Keratinocyte (primary cell): ENCODE measurements at regions not wholly inside any gene's neighbourhood (a gene's known extent, or its start where the extent isn't known, plus 50 kb on each side); places are given as distances from the start of the nearest gene placed in this dataset.
"Not testable (repeated sequence)": the region's sequence is repeated elsewhere in the genome, so short reads cannot be mapped to it uniquely, and the experiment has no call there.

Experiments used
- DNase-seq: peaks from one replicate; pipeline ENCODE4 v3.0.0-alpha.2; 2011; ENCODE audit warnings: low read depth, missing footprints, low spot score
- FAIRE-seq: peaks from 2 replicates; lab custom pipeline; 2011; peaks lifted over from hg19 to GRCh38; lab: Jason Lieb, UNC
- H2AFZ ChIP-seq: 2 replicates; pipeline ENCODE4 v1.6.0; 2012; ENCODE audit warnings: low read length, control low read depth, inconsistent platforms; ENCODE audit not compliant: control insufficient read depth
- H3K27ac ChIP-seq: 2 replicates; pipeline ENCODE4 v1.5.1; 2011; ENCODE audit warnings: low read length; ENCODE audit not compliant: control insufficient read depth, insufficient read depth
- H3K27me3 ChIP-seq: 3 replicates; pipeline ENCODE4 v1.6.0; 2011; ENCODE audit warnings: low read length; ENCODE audit not compliant: control insufficient read depth, insufficient read depth; ENCODE audit errors: extremely low read depth
- H3K36me3 ChIP-seq, 2 experiments: 2 replicates in 1 of 2; 3 replicates in 1 of 2; pipeline ENCODE4 v1.5.1; 2011; ENCODE audit warnings: low read length in 2 of 2, mild to moderate bottlenecking in 1 of 2; ENCODE audit not compliant: control insufficient read depth in 2 of 2, insufficient read depth in 2 of 2; ENCODE audit errors: extremely low read depth in 1 of 2
- H3K4me1 ChIP-seq: 3 replicates; pipeline ENCODE4 v1.5.1; 2011; ENCODE audit warnings: low read length; ENCODE audit not compliant: control insufficient read depth, insufficient read depth; ENCODE audit errors: extremely low read depth
- H3K4me2 ChIP-seq: 3 replicates; pipeline ENCODE4 v1.6.0; 2011; ENCODE audit warnings: low read depth, low read length; ENCODE audit not compliant: control insufficient read depth, insufficient read depth; ENCODE audit errors: extremely low read depth
- H3K4me3 ChIP-seq, 3 experiments: fragments of 200-600 bp in 1 of 3; sonication (generic) in 1 of 3; 2 replicates in 2 of 3; 3 replicates in 1 of 3; pipeline ENCODE4 v1.5.1; 2011 to 2016; ENCODE audit warnings: low read length in 3 of 3, mild to moderate bottlenecking in 3 of 3, control low read depth in 2 of 3, inconsistent platforms in 1 of 3, low read depth in 1 of 3, mixed read lengths in 1 of 3, mixed run types in 1 of 3, moderate library complexity in 1 of 3; ENCODE audit not compliant: control insufficient read depth in 2 of 3, insufficient read depth in 2 of 3; ENCODE audit errors: extremely low read depth in 1 of 3
- H3K79me2 ChIP-seq: 2 replicates; pipeline ENCODE4 v1.6.0; 2012; ENCODE audit warnings: low read length; ENCODE audit not compliant: control insufficient read depth, insufficient read depth
- H3K9ac ChIP-seq: 3 replicates; pipeline ENCODE4 v1.6.0; 2011; ENCODE audit warnings: low read length; ENCODE audit not compliant: control insufficient read depth, insufficient read depth; ENCODE audit errors: extremely low read depth
- H3K9me1 ChIP-seq: 3 replicates; pipeline ENCODE4 v1.6.0; 2011; ENCODE audit warnings: low read length; ENCODE audit not compliant: control insufficient read depth, insufficient read depth; ENCODE audit errors: extremely low read depth
- H3K9me3 ChIP-seq: 2 replicates; pipeline ENCODE4 v1.5.1; 2012; ENCODE audit warnings: low read depth, low read length; ENCODE audit not compliant: control insufficient read depth
- H4K20me1 ChIP-seq: 3 replicates; pipeline ENCODE4 v1.6.0; 2011; ENCODE audit warnings: low read length; ENCODE audit not compliant: control insufficient read depth, insufficient read depth; ENCODE audit errors: extremely low read depth
- CTCF ChIP-seq, 3 experiments: IDR thresholded peaks in 1 of 3; conservative IDR thresholded peaks in 1 of 3; optimal IDR thresholded peaks in 1 of 3; 2 replicates in 2 of 3; 3 replicates in 1 of 3; pipeline versions ENCODE3 to v1.5.1; 2011; ENCODE audit warnings: low read length in 3 of 3, mild to moderate bottlenecking in 3 of 3, moderate library complexity in 2 of 3, control low read depth in 1 of 3, inconsistent platforms in 1 of 3; ENCODE audit not compliant: insufficient read depth in 2 of 3; ENCODE audit errors: extremely low read depth in 1 of 3
- EZH2 ChIP-seq: IDR thresholded peaks from one replicate; pipeline ENCODE4 v1.6.1; 2012; ENCODE audit warnings: inconsistent platforms, mild to moderate bottlenecking, low read length, moderate library complexity
- dilution Hi-C: fragments of 300-500 bp; cut with MboI; formaldehyde crosslinking; loops from one replicate; pipeline ENCODE4 v1.7.0; 2020; ENCODE audit warnings: low sequenced_read_pairs; ENCODE audit not compliant: extremely low pct_ligation_motif_present

GRCh38 chr11:106311531-106312230, 234.2 kb downstream of the AASDHPPT start:
- H3K79me2 ChIP-seq = no peaks in the 10 kb centered on the region
- no peaks in the 10 kb centered on the region for H3K36me3 ChIP-seq
- TF ChIP-seq CTCF (optimal IDR thresholded peaks at IDR 0.05 in 1 of 3, IDR thresholded peaks at IDR 0.05 in 1 of 3, conservative IDR thresholded peaks at IDR 0.05 in 1 of 3; ENCODE audit: extremely low read depth in 1 of 3, insufficient read depth in 2 of 3, low read length in 3 of 3) = no peak
- no peak for TF ChIP-seq EZH2
- no peak overlapping the region for H3K9ac ChIP-seq
- dilution Hi-C loops = no loop called here
- H3K27ac ChIP-seq = no peak overlapping the region
- no peak overlapping the region for H3K4me2 ChIP-seq
- DNase-seq = no peak
- H3K4me3 ChIP-seq = no peak overlapping the region
- H3K9me1 ChIP-seq = no peaks in the 10 kb centered on the region
- H2AFZ ChIP-seq = no peak overlapping the region
- FAIRE-seq = no peak
- H4K20me1 ChIP-seq = no peaks in the 10 kb centered on the region
- no peaks in the 10 kb centered on the region for H3K9me3 ChIP-seq
- H3K4me1 ChIP-seq = no peaks in the 10 kb centered on the region
- no peaks in the 10 kb centered on the region for H3K27me3 ChIP-seq

DNA sequence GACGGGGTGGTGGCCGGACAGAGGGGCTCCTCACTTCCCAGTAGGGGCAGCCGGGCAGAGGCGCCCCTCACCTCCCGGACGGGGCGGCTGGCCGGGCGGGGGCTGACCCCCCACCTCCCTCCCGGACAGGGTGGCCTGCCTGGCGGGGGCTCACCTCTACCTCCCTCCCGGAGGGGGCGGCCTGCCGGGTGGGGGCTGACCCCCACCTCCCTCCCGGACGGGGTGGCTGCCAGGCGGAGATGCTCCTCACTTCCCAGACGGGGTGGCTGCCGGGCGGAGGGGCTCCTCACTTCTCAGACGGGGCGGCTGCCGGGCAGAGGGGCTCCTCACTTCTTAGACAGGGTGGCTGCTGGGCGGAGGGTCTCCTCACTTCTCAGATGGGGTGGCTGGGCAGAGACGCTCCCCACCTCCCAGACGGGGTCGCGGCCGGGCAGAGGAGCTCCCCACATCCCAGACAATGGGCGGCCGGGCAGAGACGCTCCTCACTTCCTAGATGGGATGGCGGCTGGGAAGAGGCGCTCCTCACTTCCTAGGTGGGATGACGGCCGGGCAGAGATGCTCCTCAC, 239.8 kb downstream of the AASDHPPT start:
- not testable (repeated sequence) for FAIRE-seq

More for the DNA sequence above, 239.8 kb downstream of the AASDHPPT start:
- H3K27ac ChIP-seq, H3K4me1 ChIP-seq, H3K27me3 ChIP-seq, H3K9ac ChIP-seq, H4K20me1 ChIP-seq, H2AFZ ChIP-seq, H3K4me2 ChIP-seq, dilution Hi-C loops, H3K9me1 ChIP-seq, H3K9me3 ChIP-seq, DNase-seq, H3K36me3 ChIP-seq, H3K4me3 ChIP-seq, H3K79me2 ChIP-seq: not testable (repeated sequence)
